Heart left ventricle (tissue), 13 donors: ENCODE measurements at regions not wholly inside any gene's neighbourhood (a gene's known extent, or its start where the extent isn't known, plus 50 kb on each side); places are given as distances from the start of the nearest gene placed in this dataset.

Experiments
- POLR2A ChIP-seq, 2 donors: fragments of 450-650 bp; IDR thresholded peaks; one replicate each; pipeline ENCODE4 v1.6.1; 2017; ENCODE audit warnings: antibody characterized with exemption in 2 of 2, mild to moderate bottlenecking in 2 of 2, moderate library complexity in 2 of 2
- TF ChIP-seq, protein P1 (sequence below), 12 donors: fragments of 200-600 bp; sonication (generic) in 4 of 12; IDR thresholded peaks; one replicate each; pipeline versions ENCODE4 v1.5.0 to v1.8.0; 2018 to 2022; ENCODE audit warnings: antibody characterized with exemption in 12 of 12, mild to moderate bottlenecking in 5 of 12
- donor health status: ischemic (EF 13 %, LVEDD 7.1; RV severe dilation, severe dysfunction).
- donor health status: DM: no; HTN: yes; CAD: no.
- donor health status: DM: no; HTN: no; CAD: no.
- donor health status: ischemic (EF 25% LVEDD 6.9; RV normal size, moderate dysfunction).
- donor health status: ischemic (EF 25% LVEDD 5.7; RV mildly dilated, moderate dysfunction).
- donor health status: ischemic (EF 35%, LVEDD 5.7; RV mildly dilated, moderate dysfunction).
- donor health status: nonischemic (EF 11% LVEDD 7.7; RV severe dilation, severe dysfunction).
- donor health status: DM: yes; HTN: yes; CAD: no.
- donor health status: PGD.
- donor health status: ischemic (EF 29% LVEDD 5.4; RV normal size, mild dysfunction).
- donor health status: nonischemic (EF 23%, LVEDD 6.1; RV moderate dilation, normal function).

GRCh38 chr17:31788571-31788946 is 70.5 kb downstream of the COPRS start:
- TF ChIP-seq, protein P1, sequence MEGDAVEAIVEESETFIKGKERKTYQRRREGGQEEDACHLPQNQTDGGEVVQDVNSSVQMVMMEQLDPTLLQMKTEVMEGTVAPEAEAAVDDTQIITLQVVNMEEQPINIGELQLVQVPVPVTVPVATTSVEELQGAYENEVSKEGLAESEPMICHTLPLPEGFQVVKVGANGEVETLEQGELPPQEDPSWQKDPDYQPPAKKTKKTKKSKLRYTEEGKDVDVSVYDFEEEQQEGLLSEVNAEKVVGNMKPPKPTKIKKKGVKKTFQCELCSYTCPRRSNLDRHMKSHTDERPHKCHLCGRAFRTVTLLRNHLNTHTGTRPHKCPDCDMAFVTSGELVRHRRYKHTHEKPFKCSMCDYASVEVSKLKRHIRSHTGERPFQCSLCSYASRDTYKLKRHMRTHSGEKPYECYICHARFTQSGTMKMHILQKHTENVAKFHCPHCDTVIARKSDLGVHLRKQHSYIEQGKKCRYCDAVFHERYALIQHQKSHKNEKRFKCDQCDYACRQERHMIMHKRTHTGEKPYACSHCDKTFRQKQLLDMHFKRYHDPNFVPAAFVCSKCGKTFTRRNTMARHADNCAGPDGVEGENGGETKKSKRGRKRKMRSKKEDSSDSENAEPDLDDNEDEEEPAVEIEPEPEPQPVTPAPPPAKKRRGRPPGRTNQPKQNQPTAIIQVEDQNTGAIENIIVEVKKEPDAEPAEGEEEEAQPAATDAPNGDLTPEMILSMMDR (IDR thresholded peaks at IDR 0.05), result no peak
- TF ChIP-seq POLR2A (IDR thresholded peaks at IDR 0.05), result no peak
